ENCODE measurements at regions not wholly inside any gene's neighbourhood (a gene's known extent, or its start where the extent isn't known, plus 50 kb on each side); places are given as distances from the start of the nearest gene placed in this dataset.

GRCh38 chr5:3931976-3932375 lies 336.3 kb downstream of the IRX1 start:
- no peak overlapping the region for H3K27ac Mint-ChIP-seq
- intact Hi-C loops (cut with micrococcal nuclease) = no loop called here
- no peak for ATAC-seq (ENCODE audit: low read depth)
- CTCF ChIA-PET = no interaction called here
- no peaks in the 10 kb centered on the region for H3K27me3 Mint-ChIP-seq
- TF ChIP-seq, protein P1, sequence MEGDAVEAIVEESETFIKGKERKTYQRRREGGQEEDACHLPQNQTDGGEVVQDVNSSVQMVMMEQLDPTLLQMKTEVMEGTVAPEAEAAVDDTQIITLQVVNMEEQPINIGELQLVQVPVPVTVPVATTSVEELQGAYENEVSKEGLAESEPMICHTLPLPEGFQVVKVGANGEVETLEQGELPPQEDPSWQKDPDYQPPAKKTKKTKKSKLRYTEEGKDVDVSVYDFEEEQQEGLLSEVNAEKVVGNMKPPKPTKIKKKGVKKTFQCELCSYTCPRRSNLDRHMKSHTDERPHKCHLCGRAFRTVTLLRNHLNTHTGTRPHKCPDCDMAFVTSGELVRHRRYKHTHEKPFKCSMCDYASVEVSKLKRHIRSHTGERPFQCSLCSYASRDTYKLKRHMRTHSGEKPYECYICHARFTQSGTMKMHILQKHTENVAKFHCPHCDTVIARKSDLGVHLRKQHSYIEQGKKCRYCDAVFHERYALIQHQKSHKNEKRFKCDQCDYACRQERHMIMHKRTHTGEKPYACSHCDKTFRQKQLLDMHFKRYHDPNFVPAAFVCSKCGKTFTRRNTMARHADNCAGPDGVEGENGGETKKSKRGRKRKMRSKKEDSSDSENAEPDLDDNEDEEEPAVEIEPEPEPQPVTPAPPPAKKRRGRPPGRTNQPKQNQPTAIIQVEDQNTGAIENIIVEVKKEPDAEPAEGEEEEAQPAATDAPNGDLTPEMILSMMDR (IDR thresholded peaks at IDR 0.05) = no peak
- no peak overlapping the region for H3K4me3 Mint-ChIP-seq
- POLR2A ChIA-PET = no interaction called here
- peaks cover 12% of the 10 kb centered on the region for H3K9me3 Mint-ChIP-seq
- no peak for DNase-seq
- H3K4me1 Mint-ChIP-seq = no peaks in the 10 kb centered on the region
- H3K36me3 Mint-ChIP-seq (ENCODE audit: low read depth) = no peaks in the 10 kb centered on the region

DNA sequence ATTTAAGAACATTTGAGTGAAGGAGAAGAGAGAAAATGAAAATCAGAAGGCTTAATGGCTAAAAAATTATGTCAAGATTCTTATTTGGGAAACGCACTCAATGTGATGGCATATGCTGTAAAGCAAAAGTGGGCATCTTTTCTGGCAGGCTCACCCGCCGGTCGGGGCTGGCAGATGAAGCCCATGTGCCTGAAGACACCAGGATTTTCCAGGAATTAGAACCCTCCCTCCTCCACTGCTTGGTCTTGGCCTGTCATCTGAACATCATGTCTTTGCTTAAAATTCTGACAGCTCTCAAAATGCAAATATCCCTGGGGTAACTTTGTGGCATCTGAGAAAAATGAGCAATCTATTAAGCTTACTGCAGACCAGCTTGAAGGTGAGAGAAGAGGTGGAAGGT lies 337.9 kb downstream of the IRX1 start:
- ChIA-PET CTCF (no interaction called here), POLR2A (no interaction called here)
- no peak overlapping the region for H3K27ac Mint-ChIP-seq
- intact Hi-C loops (cut with micrococcal nuclease) = no loop called here
- no peak for ATAC-seq (ENCODE audit: low read depth)
- TF ChIP-seq, protein P1 (IDR thresholded peaks at IDR 0.05) = no peak
- H3K27me3 Mint-ChIP-seq = no peaks in the 10 kb centered on the region
- H3K36me3 Mint-ChIP-seq (ENCODE audit: low read depth) = no peaks in the 10 kb centered on the region
- no peak overlapping the region for H3K4me3 Mint-ChIP-seq
- no peak for DNase-seq
- no peaks in the 10 kb centered on the region for H3K4me1 Mint-ChIP-seq
- peaks cover under 1% of the 10 kb centered on the region for H3K9me3 Mint-ChIP-seq

DNA sequence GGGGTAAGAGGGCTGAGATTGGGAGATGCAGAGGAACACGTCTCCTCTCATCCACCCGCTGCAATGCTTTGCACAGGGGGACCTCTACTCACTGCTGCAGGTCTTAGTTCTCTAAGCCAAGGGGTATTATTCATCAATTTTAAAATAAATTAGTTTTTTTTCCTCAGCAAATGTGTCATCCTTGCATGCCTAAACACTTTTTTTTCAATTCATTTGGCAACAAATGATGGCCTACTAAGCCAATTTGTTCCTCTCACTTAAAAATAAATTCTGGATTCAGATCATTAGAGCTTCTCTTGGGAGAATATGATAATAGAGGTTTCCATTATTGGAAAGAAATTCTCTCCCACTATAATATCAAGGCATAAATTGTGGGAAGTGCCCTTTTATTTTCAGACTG lies 338.3 kb downstream of the IRX1 start:
- DNase-seq = no peak
- Mint-ChIP-seq H3K36me3 (ENCODE audit: low read depth) (no peaks in the 10 kb centered on the region), H3K27ac (no peak overlapping the region), H3K27me3 (no peaks in the 10 kb centered on the region), H3K9me3 (no peaks in the 10 kb centered on the region), H3K4me1 (no peaks in the 10 kb centered on the region), H3K4me3 (no peak overlapping the region)
- CTCF ChIA-PET = no interaction called here
- POLR2A ChIA-PET = no interaction called here
- intact Hi-C loops (cut with micrococcal nuclease) = no loop called here
- no peak for ATAC-seq (ENCODE audit: low read depth)
- TF ChIP-seq, protein P1 (IDR thresholded peaks at IDR 0.05) = no peak

DNA sequence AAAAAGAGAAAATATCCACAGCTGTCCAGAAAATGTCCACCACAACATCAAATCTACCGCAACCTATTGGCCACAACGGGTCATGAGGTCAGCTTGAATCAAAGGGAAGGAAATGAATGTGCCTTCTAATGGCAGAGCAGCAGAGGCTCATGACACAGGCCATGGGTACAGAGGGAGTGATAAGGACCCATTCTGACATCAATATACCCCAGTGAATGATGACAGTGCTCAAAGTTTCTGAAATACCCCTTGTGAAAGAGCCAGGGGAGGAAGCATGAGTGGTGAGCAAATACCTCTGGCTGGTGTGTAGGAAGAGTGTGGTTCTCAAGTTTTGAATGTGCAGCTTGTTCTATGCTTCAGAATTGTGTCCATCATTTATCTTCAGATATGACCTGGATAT lies 348.2 kb downstream of the IRX1 start:
- TF ChIP-seq, protein P1 (IDR thresholded peaks at IDR 0.05) = no peak
- DNase-seq (no peak), ATAC-seq (ENCODE audit: low read depth) (no peak)
- no peaks in the 10 kb centered on the region for H3K36me3 Mint-ChIP-seq (ENCODE audit: low read depth)
- no peak overlapping the region for H3K27ac Mint-ChIP-seq
- POLR2A ChIA-PET = no interaction called here
- no peak overlapping the region for H3K4me3 Mint-ChIP-seq
- peaks cover 5% of the 10 kb centered on the region for H3K4me1 Mint-ChIP-seq
- intact Hi-C loops (cut with micrococcal nuclease) = no loop called here
- H3K9me3 Mint-ChIP-seq = peaks cover 3% of the 10 kb centered on the region
- CTCF ChIA-PET = no interaction called here
- H3K27me3 Mint-ChIP-seq = no peaks in the 10 kb centered on the region

DNA sequence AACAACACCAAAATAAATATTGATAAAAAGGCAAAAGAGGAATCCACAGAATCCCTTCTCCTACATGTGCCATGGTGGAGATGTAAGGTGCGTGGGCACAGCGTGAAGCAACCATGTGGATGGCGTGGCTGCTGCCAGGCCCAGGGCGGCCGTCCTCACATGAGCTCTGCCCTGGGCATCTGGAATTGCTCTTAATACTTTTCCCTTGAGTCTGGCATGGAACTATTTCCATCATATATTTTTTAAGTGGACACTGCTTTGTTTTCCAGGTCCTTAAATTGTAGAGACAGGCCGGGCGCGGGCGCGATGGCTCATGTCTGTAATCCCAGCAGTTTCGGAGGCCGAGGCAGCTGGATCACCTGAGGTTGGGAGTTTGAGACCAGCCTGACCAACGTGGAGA lies 349.3 kb downstream of the IRX1 start:
- Mint-ChIP-seq H3K27me3 (no peaks in the 10 kb centered on the region), H3K27ac (no peak overlapping the region), H3K4me1 (peaks cover 5% of the 10 kb centered on the region), H3K9me3 (peaks cover 5% of the 10 kb centered on the region), H3K36me3 (ENCODE audit: low read depth) (no peaks in the 10 kb centered on the region), H3K4me3 (no peak overlapping the region)
- ChIA-PET POLR2A (no interaction called here), CTCF (no interaction called here)
- intact Hi-C loops (cut with micrococcal nuclease) = no loop called here
- DNase-seq (no peak), ATAC-seq (ENCODE audit: low read depth) (no peak)
- TF ChIP-seq, protein P1 (IDR thresholded peaks at IDR 0.05) = no peak

All from activated B cell treated with CpG ODN at 0.5 μM for 24 hours (primary cell).